ENCODE measurements at regions not wholly inside any gene's neighbourhood (a gene's known extent, or its start where the extent isn't known, plus 50 kb on each side); places are given as distances from the start of the nearest gene placed in this dataset.
"Not testable (repeated sequence)": the region's sequence is repeated elsewhere in the genome, so short reads cannot be mapped to it uniquely, and the experiment has no call there.

- in situ Hi-C loops (cut with MboI; ENCODE audit: low pct_unique_long_range_greater_than_20kb in 2 of 9, low sequenced_read_pairs in 9 of 9, unreplicated experiment in 9 of 9): no loop called here
- WGBS, 10 experiments: 23 to 100% (median 47%) methylated on average over 2 to 5 of the region's 5 CpGs; no CpG with 5 or more reads in 1 of the 10 experiments
- Histone ChIP-seq H3K4me1 (replicated peaks in 1 of 2) (no peaks in the 10 kb centered on the region), H3K4me3 (no peak overlapping the region), H3K27ac (no peak overlapping the region)
- no peak for ATAC-seq (replicated peaks in 6 of 8)
Observed at GRCh38 chr5:30355675-30356074, 837.8 kb upstream of the CDH6 start.

- H3K27ac ChIP-seq: no peak overlapping the region
- no peak for ATAC-seq (replicated peaks in 6 of 8)
- 0 to 100% (median 80%) methylated on average over 1 to 3 of the region's 3 CpGs; no CpG with 5 or more reads in 1 of the 10 experiments for WGBS, 10 experiments
- in situ Hi-C loops (cut with MboI; ENCODE audit: low pct_unique_long_range_greater_than_20kb in 2 of 9, low sequenced_read_pairs in 9 of 9, unreplicated experiment in 9 of 9): no loop called here
- no peak overlapping the region for H3K4me3 ChIP-seq
- H3K4me1 ChIP-seq (replicated peaks in 1 of 2): no peaks in the 10 kb centered on the region
Observed at GRCh38 chr5:30347858-30348257, 845.6 kb upstream of the CDH6 start.

GRCh38 chr5:30345539-30346345, 847.7 kb upstream of the CDH6 start:
- ATAC-seq (replicated peaks in 6 of 8); H3K4me3 ChIP-seq; H3K4me1 ChIP-seq (replicated peaks in 1 of 2); in situ Hi-C loops (cut with MboI; ENCODE audit: low pct_unique_long_range_greater_than_20kb in 2 of 9, low sequenced_read_pairs in 9 of 9, unreplicated experiment in 9 of 9); H3K27ac ChIP-seq: not testable (repeated sequence)
- WGBS, 10 experiments: 71 to 88% methylated on average over 1 to 18 of the region's 50 CpGs; no CpG with 5 or more reads in 8 of the 10 experiments

- H3K27ac ChIP-seq: no peak overlapping the region
- WGBS, 10 experiments: 0 to 100% (median 87%) methylated on average over 1 to 3 of the region's 3 CpGs
- in situ Hi-C loops (cut with MboI; ENCODE audit: low pct_unique_long_range_greater_than_20kb in 2 of 9, low sequenced_read_pairs in 9 of 9, unreplicated experiment in 9 of 9): no loop called here
- no peak for ATAC-seq (replicated peaks in 6 of 8)
- H3K4me3 ChIP-seq: no peak overlapping the region
- no peaks in the 10 kb centered on the region for H3K4me1 ChIP-seq (replicated peaks in 1 of 2)
Observed at GRCh38 chr5:30343707-30344106, 849.8 kb upstream of the CDH6 start.

- Histone ChIP-seq H3K4me3 (no peak overlapping the region), H3K27ac (no peak overlapping the region), H3K4me1 (replicated peaks in 1 of 2) (no peaks in the 10 kb centered on the region)
- in situ Hi-C loops (cut with MboI; ENCODE audit: low pct_unique_long_range_greater_than_20kb in 2 of 9, low sequenced_read_pairs in 9 of 9, unreplicated experiment in 9 of 9): no loop called here
- ATAC-seq (replicated peaks in 6 of 8): no peak
- WGBS, 10 experiments: 0 to 100% (median 87%) methylated on average over 1 to 3 of the region's 3 CpGs
Observed at GRCh38 chr5:30341466-30341865, 852.0 kb upstream of the CDH6 start.

GRCh38 chr5:30337084-30337573, 856.4 kb upstream of the CDH6 start:
- Histone ChIP-seq H3K4me1 (replicated peaks in 1 of 2) (no peaks in the 10 kb centered on the region), H3K4me3 (no peak overlapping the region), H3K27ac (no peak overlapping the region)
- in situ Hi-C loops (cut with MboI; ENCODE audit: low pct_unique_long_range_greater_than_20kb in 2 of 9, low sequenced_read_pairs in 9 of 9, unreplicated experiment in 9 of 9): no loop called here
- no peak for ATAC-seq (replicated peaks in 6 of 8)
- 12 to 90% (median 78%) methylated on average over 1 to 5 of the region's 5 CpGs; no CpG with 5 or more reads in 1 of the 10 experiments for WGBS, 10 experiments

- H3K4me3 ChIP-seq: no peak overlapping the region
- H3K4me1 ChIP-seq (replicated peaks in 1 of 2): no peaks in the 10 kb centered on the region
- 24 to 100% (median 71%) methylated on average over 1 to 2 of the region's 2 CpGs; no CpG with 5 or more reads in 1 of the 10 experiments for WGBS, 10 experiments
- H3K27ac ChIP-seq: no peak overlapping the region
- no peak for ATAC-seq (replicated peaks in 6 of 8)
- in situ Hi-C loops (cut with MboI; ENCODE audit: low pct_unique_long_range_greater_than_20kb in 2 of 9, low sequenced_read_pairs in 9 of 9, unreplicated experiment in 9 of 9): no loop called here
Observed at GRCh38 chr5:30331534-30331933, 862.0 kb upstream of the CDH6 start.

- 0 to 100% (median 82%) methylated on average over 1 of the region's 1 CpG; no CpG with 5 or more reads in 2 of the 10 experiments for WGBS, 10 experiments
- in situ Hi-C loops (cut with MboI; ENCODE audit: low pct_unique_long_range_greater_than_20kb in 2 of 9, low sequenced_read_pairs in 9 of 9, unreplicated experiment in 9 of 9): no loop called here
- Histone ChIP-seq H3K4me3 (no peak overlapping the region), H3K4me1 (replicated peaks in 1 of 2) (no peaks in the 10 kb centered on the region), H3K27ac (no peak overlapping the region)
- no peak for ATAC-seq (replicated peaks in 6 of 8)
Observed at GRCh38 chr5:30325795-30326194, 867.7 kb upstream of the CDH6 start.

- Histone ChIP-seq H3K4me1 (replicated peaks in 1 of 2) (no peaks in the 10 kb centered on the region), H3K27ac (no peak overlapping the region), H3K4me3 (no peak overlapping the region)
- no peak for ATAC-seq (replicated peaks in 6 of 8)
- 2 to 78% (median 66%) methylated on average over 1 to 4 of the region's 4 CpGs; no CpG with 5 or more reads in 1 of the 10 experiments for WGBS, 10 experiments
- in situ Hi-C loops (cut with MboI; ENCODE audit: low pct_unique_long_range_greater_than_20kb in 2 of 9, low sequenced_read_pairs in 9 of 9, unreplicated experiment in 9 of 9): no loop called here
Observed at GRCh38 chr5:30324083-30324482, 869.4 kb upstream of the CDH6 start.

- no peak overlapping the region for H3K27ac ChIP-seq
- no peak overlapping the region for H3K4me3 ChIP-seq
- in situ Hi-C loops (cut with MboI; ENCODE audit: low pct_unique_long_range_greater_than_20kb in 2 of 9, low sequenced_read_pairs in 9 of 9, unreplicated experiment in 9 of 9): no loop called here
- ATAC-seq (replicated peaks in 6 of 8): no peak
- no peaks in the 10 kb centered on the region for H3K4me1 ChIP-seq (replicated peaks in 1 of 2)
- 0 to 89% (median 52%) methylated on average over 1 of the region's 1 CpG; no CpG with 5 or more reads in 1 of the 10 experiments for WGBS, 10 experiments
Observed at GRCh38 chr5:30287890-30288289, 905.6 kb upstream of the CDH6 start.

GRCh38 chr5:30279237-30279636, 914.2 kb upstream of the CDH6 start:
- ATAC-seq (replicated peaks in 6 of 8): no peak
- 0 to 100% (median 79%) methylated on average over 2 of the region's 2 CpGs; no CpG with 5 or more reads in 1 of the 10 experiments for WGBS, 10 experiments
- in situ Hi-C loops (cut with MboI; ENCODE audit: low pct_unique_long_range_greater_than_20kb in 2 of 9, low sequenced_read_pairs in 9 of 9, unreplicated experiment in 9 of 9): no loop called here
- no peak overlapping the region for H3K4me3 ChIP-seq
- H3K4me1 ChIP-seq (replicated peaks in 1 of 2): no peaks in the 10 kb centered on the region
- H3K27ac ChIP-seq: no peak overlapping the region

- ATAC-seq (replicated peaks in 6 of 8): no peak
- Histone ChIP-seq H3K4me3 (no peak overlapping the region), H3K27ac (no peak overlapping the region), H3K4me1 (replicated peaks in 1 of 2) (no peaks in the 10 kb centered on the region)
- in situ Hi-C loops (cut with MboI; ENCODE audit: low pct_unique_long_range_greater_than_20kb in 2 of 9, low sequenced_read_pairs in 9 of 9, unreplicated experiment in 9 of 9): no loop called here
Observed at GRCh38 chr5:30267026-30267425, 926.5 kb upstream of the CDH6 start.

- H3K4me3 ChIP-seq: no peak overlapping the region
- ATAC-seq (replicated peaks in 6 of 8): no peak
- WGBS, 10 experiments: 0 to 95% (median 78%) methylated on average over 2 to 6 of the region's 7 CpGs; no CpG with 5 or more reads in 1 of the 10 experiments
- H3K27ac ChIP-seq: no peak overlapping the region
- in situ Hi-C loops (cut with MboI; ENCODE audit: low pct_unique_long_range_greater_than_20kb in 2 of 9, low sequenced_read_pairs in 9 of 9, unreplicated experiment in 9 of 9): no loop called here
- H3K4me1 ChIP-seq (replicated peaks in 1 of 2): no peaks in the 10 kb centered on the region
Observed at GRCh38 chr5:30239331-30240022, 954.0 kb upstream of the CDH6 start.
